Mesendoderm (in vitro differentiated cells): ENCODE measurements at regions not wholly inside any gene's neighbourhood (a gene's known extent, or its start where the extent isn't known, plus 50 kb on each side); places are given as distances from the start of the nearest gene placed in this dataset.
"Not testable (repeated sequence)": the region's sequence is repeated elsewhere in the genome, so short reads cannot be mapped to it uniquely, and the experiment has no call there.

Experiments used
- DNase-seq: peaks from one replicate; pipeline ENCODE4 v3.0.0; 2013
- H2AK5ac ChIP-seq: 2 replicates; pipeline ENCODE4 v1.6.1; 2013; ENCODE audit warnings: low read length, inconsistent platforms
- H2BK120ac ChIP-seq: 2 replicates; pipeline ENCODE4 v1.6.1; 2013; ENCODE audit warnings: low read depth, mild to moderate bottlenecking, low read length, moderate library complexity, mixed read lengths
- H2BK15ac ChIP-seq: replicated peaks from 2 replicates; pipeline ENCODE4 v1.6.1; 2013; ENCODE audit warnings: low read depth, mild to moderate bottlenecking, moderate library complexity
- H2BK5ac ChIP-seq: 2 replicates; pipeline ENCODE4 v1.6.1; 2013; ENCODE audit warnings: low read length, inconsistent platforms
- H3K18ac ChIP-seq: 2 replicates; pipeline ENCODE4 v1.6.1; 2013; ENCODE audit warnings: mild to moderate bottlenecking, low read length, mixed read lengths
- H3K23ac ChIP-seq: one replicate; pipeline ENCODE4 v1.6.1; 2013; ENCODE audit warnings: low read length
- H3K27ac ChIP-seq: 2 replicates; pipeline ENCODE4 v1.5.1; 2013; ENCODE audit warnings: low read depth, mild to moderate bottlenecking, inconsistent platforms, low read length, moderate library complexity
- H3K27me3 ChIP-seq: 2 replicates; pipeline ENCODE4 v1.6.1; 2013; ENCODE audit warnings: low read length, control low read depth, mild to moderate bottlenecking, inconsistent platforms; ENCODE audit not compliant: insufficient read depth, poor library complexity
- H3K36me3 ChIP-seq: 2 replicates; pipeline ENCODE4 v1.6.1; 2013; ENCODE audit warnings: low read length, inconsistent platforms; ENCODE audit not compliant: control insufficient read depth, insufficient read depth
- H3K4ac ChIP-seq: one replicate; pipeline ENCODE4 v1.6.1; 2013; ENCODE audit warnings: low read depth, mild to moderate bottlenecking, low read length, moderate library complexity
- H3K4me1 ChIP-seq: 2 replicates; pipeline ENCODE4 v1.6.1; 2013; ENCODE audit warnings: low read depth, low read length, inconsistent platforms; ENCODE audit not compliant: control insufficient read depth
- H3K4me2 ChIP-seq: 2 replicates; pipeline ENCODE4 v1.6.1; 2013; ENCODE audit warnings: low read length
- H3K4me3 ChIP-seq: 2 replicates; pipeline ENCODE4 v1.5.1; 2013; ENCODE audit warnings: mild to moderate bottlenecking, low read length
- H3K56ac ChIP-seq: one replicate; pipeline ENCODE4 v1.6.1; 2013; ENCODE audit warnings: low read length
- H3K79me1 ChIP-seq: 2 replicates; pipeline ENCODE4 v1.6.1; 2013; ENCODE audit warnings: low read length, inconsistent platforms
- H3K79me2 ChIP-seq: 2 replicates; pipeline ENCODE4 v1.6.1; 2013; ENCODE audit warnings: mild to moderate bottlenecking, low read length; ENCODE audit not compliant: control insufficient read depth, insufficient read depth
- H3K9ac ChIP-seq: 2 replicates; pipeline ENCODE4 v1.6.1; 2013; ENCODE audit warnings: low read length, inconsistent platforms
- H4K5ac ChIP-seq: one replicate; pipeline ENCODE4 v1.6.1; 2013; ENCODE audit warnings: low read length
- H4K8ac ChIP-seq: one replicate; pipeline ENCODE4 v1.6.1; 2013; ENCODE audit warnings: low read depth, mild to moderate bottlenecking, control low read depth, low read length, moderate library complexity
- WGBS: extraction: QIAGEN DNeasy Blood & Tissue Kit; methylation state at CpG from one replicate; pipeline ENCODE4 v1.1.7; 2013; ENCODE audit warnings: low lambda C conversion rate, missing lambda C conversion rate; ENCODE audit not compliant: insufficient coverage; ENCODE audit errors: extremely low coverage; 5-methylcytosine and 5-hydroxymethylcytosine counted together

GRCh38 chr2:209002054-209002453 lies 421.8 kb upstream of the MAP2 start:
- DNase-seq: no peak
- WGBS: no CpG with 5 or more reads among the region's 1 CpG

GRCh38 chr2:209005371-209005770 lies 418.5 kb upstream of the MAP2 start:
- no CpG with 5 or more reads among the region's 1 CpG for WGBS
- Histone ChIP-seq H3K79me2 (no peaks in the 10 kb centered on the region), H3K4ac (no peak overlapping the region), H2BK5ac (no peak overlapping the region), H3K56ac (no peak overlapping the region), H3K36me3 (no peaks in the 10 kb centered on the region), H3K27ac (no peak overlapping the region), H4K8ac (no peak overlapping the region), H3K9ac (no peak overlapping the region), H3K27me3 (no peaks in the 10 kb centered on the region), H2BK120ac (no peak overlapping the region), H3K4me2 (no peak overlapping the region), H3K79me1 (no peaks in the 10 kb centered on the region), H4K5ac (no peak overlapping the region), H2BK15ac (no peak overlapping the region), H3K23ac (no peak overlapping the region), H3K18ac (no peak overlapping the region), H3K4me1 (no peaks in the 10 kb centered on the region), H3K4me3 (no peak overlapping the region), H2AK5ac (no peak overlapping the region)
- DNase-seq: no peak

More at GRCh38 chr2:209002054-209002453, 421.8 kb upstream of the MAP2 start:
- Histone ChIP-seq H3K18ac (no peak overlapping the region), H3K9ac (no peak overlapping the region), H3K56ac (no peak overlapping the region), H4K5ac (no peak overlapping the region), H3K27me3 (no peaks in the 10 kb centered on the region), H2BK15ac (no peak overlapping the region), H3K4me1 (no peaks in the 10 kb centered on the region), H3K23ac (no peak overlapping the region), H2AK5ac (no peak overlapping the region), H3K79me2 (no peaks in the 10 kb centered on the region), H3K27ac (no peak overlapping the region), H3K4me3 (no peak overlapping the region), H2BK120ac (no peak overlapping the region), H3K79me1 (no peaks in the 10 kb centered on the region), H4K8ac (no peak overlapping the region), H3K4me2 (no peak overlapping the region), H2BK5ac (no peak overlapping the region), H3K4ac (no peak overlapping the region), H3K36me3 (no peaks in the 10 kb centered on the region)

GRCh38 chr2:209008636-209009287 lies 415.1 kb upstream of the MAP2 start:
- H3K4ac ChIP-seq: no peak overlapping the region
- no peaks in the 10 kb centered on the region for H3K79me1 ChIP-seq
- H3K23ac ChIP-seq: no peak overlapping the region
- H3K27me3 ChIP-seq: no peaks in the 10 kb centered on the region
- no peak overlapping the region for H3K27ac ChIP-seq
- no peaks in the 10 kb centered on the region for H3K4me1 ChIP-seq
- no CpG with 5 or more reads among the region's 2 CpGs for WGBS
- H3K18ac ChIP-seq: no peak overlapping the region
- H4K5ac ChIP-seq: no peak overlapping the region
- DNase-seq: no peak
- no peaks in the 10 kb centered on the region for H3K79me2 ChIP-seq
- H4K8ac ChIP-seq: no peak overlapping the region
- H3K36me3 ChIP-seq: no peaks in the 10 kb centered on the region
- H3K9ac ChIP-seq: no peak overlapping the region
- no peak overlapping the region for H2BK15ac ChIP-seq
- H2BK5ac ChIP-seq: no peak overlapping the region
- no peak overlapping the region for H3K4me2 ChIP-seq
- H3K4me3 ChIP-seq: no peak overlapping the region
- H2AK5ac ChIP-seq: no peak overlapping the region
- H3K56ac ChIP-seq: no peak overlapping the region
- no peak overlapping the region for H2BK120ac ChIP-seq

- not testable (repeated sequence) for H4K8ac ChIP-seq, H3K27me3 ChIP-seq, H3K9ac ChIP-seq, H3K4ac ChIP-seq, H2BK120ac ChIP-seq, DNase-seq, H3K56ac ChIP-seq, H3K27ac ChIP-seq, H3K18ac ChIP-seq, H4K5ac ChIP-seq, H3K4me2 ChIP-seq, H3K4me3 ChIP-seq, H3K23ac ChIP-seq, H3K79me2 ChIP-seq, H2BK5ac ChIP-seq, H2AK5ac ChIP-seq, H3K36me3 ChIP-seq, H2BK15ac ChIP-seq, H3K4me1 ChIP-seq, H3K79me1 ChIP-seq
- WGBS: no CpG with 5 or more reads among the region's 6 CpGs
Observed at GRCh38 chr2:209018633-209019032, 405.2 kb upstream of the MAP2 start.

GRCh38 chr2:209029249-209029648 lies 394.6 kb upstream of the MAP2 start:
- H3K4ac ChIP-seq: no peak overlapping the region
- H3K36me3 ChIP-seq: no peaks in the 10 kb centered on the region
- no peak overlapping the region for H2AK5ac ChIP-seq
- no peak overlapping the region for H3K4me3 ChIP-seq
- no peak overlapping the region for H2BK120ac ChIP-seq
- H4K8ac ChIP-seq: no peak overlapping the region
- H3K79me2 ChIP-seq: no peaks in the 10 kb centered on the region
- H3K79me1 ChIP-seq: no peaks in the 10 kb centered on the region
- no peak overlapping the region for H3K4me2 ChIP-seq
- H3K4me1 ChIP-seq: no peaks in the 10 kb centered on the region
- H3K56ac ChIP-seq: no peak overlapping the region
- no peak for DNase-seq
- H4K5ac ChIP-seq: no peak overlapping the region
- no peaks in the 10 kb centered on the region for H3K27me3 ChIP-seq
- no peak overlapping the region for H3K23ac ChIP-seq
- H3K27ac ChIP-seq: no peak overlapping the region
- H3K18ac ChIP-seq: no peak overlapping the region
- no peak overlapping the region for H2BK5ac ChIP-seq
- WGBS: no CpG with 5 or more reads among the region's 1 CpG
- H2BK15ac ChIP-seq: no peak overlapping the region
- H3K9ac ChIP-seq: no peak overlapping the region

- no peak overlapping the region for H2BK5ac ChIP-seq
- WGBS: no CpG with 5 or more reads among the region's 2 CpGs
Observed at GRCh38 chr2:209044307-209044706, 379.5 kb upstream of the MAP2 start.

More at GRCh38 chr2:209044307-209044706, 379.5 kb upstream of the MAP2 start:
- Histone ChIP-seq H3K4me2 (no peak overlapping the region), H3K36me3 (no peaks in the 10 kb centered on the region), H3K23ac (no peak overlapping the region), H3K18ac (no peak overlapping the region), H4K5ac (no peak overlapping the region), H3K27me3 (no peaks in the 10 kb centered on the region), H3K79me2 (no peaks in the 10 kb centered on the region), H3K4me1 (no peaks in the 10 kb centered on the region), H2BK15ac (no peak overlapping the region), H2AK5ac (no peak overlapping the region), H3K79me1 (no peaks in the 10 kb centered on the region), H4K8ac (no peak overlapping the region), H2BK120ac (no peak overlapping the region), H3K4me3 (no peak overlapping the region), H3K27ac (no peak overlapping the region), H3K9ac (no peak overlapping the region), H3K56ac (no peak overlapping the region), H3K4ac (no peak overlapping the region)
- DNase-seq: peak; percentile 77
